Transverse colon (tissue), 4 donors: ENCODE measurements at regions not wholly inside any gene's neighbourhood (a gene's known extent, or its start where the extent isn't known, plus 50 kb on each side); places are given as distances from the start of the nearest gene placed in this dataset.
"Not testable (repeated sequence)": the region's sequence is repeated elsewhere in the genome, so short reads cannot be mapped to it uniquely, and the experiment has no call there.

Experiments
- POLR2A ChIP-seq: fragments of 450-650 bp; IDR thresholded peaks from one replicate; pipeline ENCODE4 v1.6.1; 2016; ENCODE audit warnings: antibody characterized with exemption, mild to moderate bottlenecking, moderate library complexity
- POLR2AphosphoS5 ChIP-seq, 3 donors: sonication (generic); formaldehyde crosslinking; IDR thresholded peaks; one replicate each; pipeline ENCODE4 v1.6.1; 2016; ENCODE audit warnings: antibody characterized with exemption in 3 of 3
- TF ChIP-seq, protein P1 (sequence below), 5 experiments: fragments of 200-600 bp in 3 of 5; fragments of 450-650 bp in 2 of 5; sonication (generic) in 3 of 5; IDR thresholded peaks; 1 replicate in 2 of 5; 2 replicates in 3 of 5; pipeline ENCODE4 v1.5.1; 2016 to 2017; ENCODE audit warnings: antibody characterized with exemption in 5 of 5, inconsistent platforms in 3 of 5, mild to moderate bottlenecking in 2 of 5, moderate library complexity in 1 of 5

DNA sequence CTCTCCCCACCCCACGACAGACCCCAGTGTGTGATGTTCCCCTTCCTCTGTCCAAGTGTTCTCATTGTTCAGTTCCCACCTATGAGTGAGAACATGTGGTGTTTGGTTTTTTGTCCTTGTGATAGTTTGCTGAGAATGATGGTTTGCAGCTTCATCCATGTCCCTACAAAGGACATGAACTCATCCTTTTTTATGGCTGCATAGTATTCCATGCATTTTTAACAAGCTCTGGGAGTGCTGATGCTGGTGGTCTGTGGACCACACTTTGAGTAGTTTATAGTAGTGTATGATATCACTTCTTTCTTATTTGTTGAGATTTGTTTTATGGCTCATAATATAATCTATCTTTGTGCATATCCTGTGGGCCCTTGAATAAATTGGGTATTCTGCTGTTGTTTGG is 706.2 kb downstream of the GLUD2 start:
- TF ChIP-seq, protein P1, sequence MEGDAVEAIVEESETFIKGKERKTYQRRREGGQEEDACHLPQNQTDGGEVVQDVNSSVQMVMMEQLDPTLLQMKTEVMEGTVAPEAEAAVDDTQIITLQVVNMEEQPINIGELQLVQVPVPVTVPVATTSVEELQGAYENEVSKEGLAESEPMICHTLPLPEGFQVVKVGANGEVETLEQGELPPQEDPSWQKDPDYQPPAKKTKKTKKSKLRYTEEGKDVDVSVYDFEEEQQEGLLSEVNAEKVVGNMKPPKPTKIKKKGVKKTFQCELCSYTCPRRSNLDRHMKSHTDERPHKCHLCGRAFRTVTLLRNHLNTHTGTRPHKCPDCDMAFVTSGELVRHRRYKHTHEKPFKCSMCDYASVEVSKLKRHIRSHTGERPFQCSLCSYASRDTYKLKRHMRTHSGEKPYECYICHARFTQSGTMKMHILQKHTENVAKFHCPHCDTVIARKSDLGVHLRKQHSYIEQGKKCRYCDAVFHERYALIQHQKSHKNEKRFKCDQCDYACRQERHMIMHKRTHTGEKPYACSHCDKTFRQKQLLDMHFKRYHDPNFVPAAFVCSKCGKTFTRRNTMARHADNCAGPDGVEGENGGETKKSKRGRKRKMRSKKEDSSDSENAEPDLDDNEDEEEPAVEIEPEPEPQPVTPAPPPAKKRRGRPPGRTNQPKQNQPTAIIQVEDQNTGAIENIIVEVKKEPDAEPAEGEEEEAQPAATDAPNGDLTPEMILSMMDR (IDR thresholded peaks at IDR 0.05) = not testable (repeated sequence)
- TF ChIP-seq POLR2A; POLR2AphosphoS5 (IDR thresholded peaks at IDR 0.05): not testable (repeated sequence)
